Pancreas (tissue), 10 donors: ENCODE measurements at regions not wholly inside any gene's neighbourhood (a gene's known extent, or its start where the extent isn't known, plus 50 kb on each side); places are given as distances from the start of the nearest gene placed in this dataset.
"Not testable (repeated sequence)": the region's sequence is repeated elsewhere in the genome, so short reads cannot be mapped to it uniquely, and the experiment has no call there.

Source experiments
- ATAC-seq, 4 donors: fragments of 200-7000 bp; cut with Tn5 transposase; one replicate each; pipeline versions ENCODE4 v1.8.0 to v1.9.1; 2020; ENCODE audit warnings: mild to moderate bottlenecking in 4 of 4, moderate library complexity in 4 of 4
- DNase-seq, 6 donors: peaks; one replicate each; pipeline ENCODE4 v3.0.0-alpha.2; 2020
- FAIRE-seq: peaks from 2 replicates; lab custom pipeline; 2012; peaks lifted over from hg19 to GRCh38; lab: Jason Lieb, UNC
- H3K27ac ChIP-seq, 4 donors: fragments of 200-600 bp; sonication (generic); 1 replicate in 3 of 4; 2 replicates in 1 of 4; pipeline versions ENCODE4 v1.5.0 to v1.8.0; 2020
- H3K27me3 ChIP-seq, 4 donors: fragments of 200-600 bp; one replicate each; pipeline ENCODE4 v1.8.0; 2021
- H3K36me3 ChIP-seq, 3 donors: fragments of 200-600 bp; sonication (generic) in 1 of 3; one replicate each; pipeline versions ENCODE4 v1.5.0 to v1.8.0; 2020 to 2021
- H3K4me1 ChIP-seq, 3 donors: fragments of 200-600 bp; one replicate each; pipeline ENCODE4 v1.8.0; 2021
- H3K4me3 ChIP-seq, 4 donors: fragments of 200-600 bp; sonication (generic) in 2 of 4; one replicate each; pipeline versions ENCODE4 v1.5.0 to v1.8.0; 2020 to 2021
- H3K9me3 ChIP-seq, 4 donors: fragments of 200-600 bp; one replicate each; pipeline ENCODE4 v1.8.0; 2021
- CTCF ChIP-seq, 4 donors: fragments of 200-600 bp; sonication (generic) in 3 of 4; IDR thresholded peaks; one replicate each; pipeline versions ENCODE4 v1.5.0 to v1.8.0; 2021; ENCODE audit warnings: antibody characterized with exemption in 4 of 4
- WGBS, 2 donors: extraction: QIAGEN DNeasy Blood & Tissue Kit; methylation state at CpG; one replicate each; pipeline ENCODE4 v1.1.7; 2013; 5-methylcytosine and 5-hydroxymethylcytosine counted together
- intact Hi-C, 3 donors: fragments of 100-400 bp; cut with DNase I; formaldehyde crosslinking; loops; one replicate each; pipeline versions ENCODE4 v1.11.1 to v1.14.2; 2022
- donor health status: healthy with polysubstance abuse.
- donor health status: DM: no; HTN: no; CAD: no; lungs with moderate emphysema.
- donor health status: DM: no; HTN: no; CAD: no.
- donor health status: control.
- donor health status: control.
- donor health status: Bipolar disorder and iron deficiency.
- donor health status: DM: yes; HTN: yes; CAD: no.
- donor health status: DM: no; HTN: no; CAD: no.
- donor health status: DM: no; HTN: no; CAD: no.
- donor health status: DM: yes; HTN: yes; CAD: no.

GRCh38 chr2:63723709-63724108, 118.0 kb upstream of the UGP2 start:
- Histone ChIP-seq H3K27me3 (no peaks in the 10 kb centered on the region), H3K27ac (no peak overlapping the region), H3K9me3 (no peaks in the 10 kb centered on the region), H3K4me3 (no peak overlapping the region), H3K4me1 (peaks cover 0 to 6% (median 5%) of the 10 kb centered on the region in 3 donors), H3K36me3 (no peaks in the 10 kb centered on the region)
- 18 to 67% methylated on average over 1 of the region's 1 CpG for WGBS, 2 donors
- intact Hi-C loops: no loop called here
- no peak for FAIRE-seq
- DNase-seq: no peak
- TF ChIP-seq CTCF (IDR thresholded peaks at IDR 0.05): no peak
- no peak for ATAC-seq

GRCh38 chr2:63725212-63725611, 116.5 kb upstream of the UGP2 start:
- DNase-seq, H3K36me3 ChIP-seq, H3K4me3 ChIP-seq, FAIRE-seq, H3K4me1 ChIP-seq, H3K27me3 ChIP-seq, H3K27ac ChIP-seq, intact Hi-C loops, ATAC-seq, H3K9me3 ChIP-seq: not testable (repeated sequence)
- 98 to 100% methylated on average over 1 of the region's 1 CpG for WGBS, 2 donors

- DNase-seq (no peak), ATAC-seq (no peak), FAIRE-seq (no peak)
- no peaks in the 10 kb centered on the region for H3K36me3 ChIP-seq
- WGBS, 2 donors: 53 to 61% methylated on average over 1 of the region's 1 CpG
- no peak overlapping the region for H3K27ac ChIP-seq
- TF ChIP-seq CTCF (IDR thresholded peaks at IDR 0.05): no peak
- intact Hi-C loops: no loop called here
- no peaks in the 10 kb centered on the region for H3K27me3 ChIP-seq
- no peak overlapping the region for H3K4me3 ChIP-seq
- H3K4me1 ChIP-seq: peaks cover 2 to 3% (median 3%) of the 10 kb centered on the region in 3 donors
- H3K9me3 ChIP-seq: no peaks in the 10 kb centered on the region
Observed at GRCh38 chr2:63729362-63729761, 112.3 kb upstream of the UGP2 start.

- Histone ChIP-seq H3K4me3 (no peak overlapping the region), H3K36me3 (no peaks in the 10 kb centered on the region), H3K9me3 (no peaks in the 10 kb centered on the region), H3K4me1 (peaks cover 6 to 8% (median 7%) of the 10 kb centered on the region in 3 donors), H3K27ac (no peak overlapping the region), H3K27me3 (no peaks in the 10 kb centered on the region)
- TF ChIP-seq CTCF (IDR thresholded peaks at IDR 0.05): no peak
- FAIRE-seq: no peak
- no peak for ATAC-seq
- no peak for DNase-seq
- intact Hi-C loops: no loop called here
- 91 to 96% methylated on average over 2 of the region's 2 CpGs for WGBS, 2 donors
Observed at GRCh38 chr2:63729831-63730230, 111.9 kb upstream of the UGP2 start.

- peak; percentile 52 to 74 (median 70) for ATAC-seq
- Histone ChIP-seq H3K4me1 (peaks cover 22 to 36% (median 34%) of the 10 kb centered on the region in 3 donors), H3K27ac (no peak overlapping the region), H3K9me3 (no peaks in the 10 kb centered on the region), H3K4me3 (no peak overlapping the region), H3K36me3 (no peaks in the 10 kb centered on the region), H3K27me3 (no peaks in the 10 kb centered on the region)
- 12 to 20% methylated on average over 1 of the region's 1 CpG for WGBS, 2 donors
- TF ChIP-seq CTCF (IDR thresholded peaks at IDR 0.05): no peak
- intact Hi-C loops: no loop called here
- FAIRE-seq: no peak
- no peak for DNase-seq
Observed at GRCh38 chr2:63734510-63734909, 107.2 kb upstream of the UGP2 start.
